BLaER1 (cell line): ENCODE measurements at regions not wholly inside any gene's neighbourhood (a gene's known extent, or its start where the extent isn't known, plus 50 kb on each side); places are given as distances from the start of the nearest gene placed in this dataset.
"Not testable (repeated sequence)": the region's sequence is repeated elsewhere in the genome, so short reads cannot be mapped to it uniquely, and the experiment has no call there.

Experiments
- H3K27ac ChIP-seq: shearing (Covaris generic); formaldehyde crosslinking; 2 replicates; pipeline ENCODE4 v1.8.1; 2022
- H3K27me3 ChIP-seq: shearing (Covaris generic); formaldehyde crosslinking; 2 replicates; pipeline ENCODE4 v1.8.1; 2022
- H3K36me3 ChIP-seq: shearing (Covaris generic); formaldehyde crosslinking; 2 replicates; pipeline ENCODE4 v1.8.1; 2022
- H3K4me1 ChIP-seq: shearing (Covaris generic); formaldehyde crosslinking; 2 replicates; pipeline ENCODE4 v1.8.1; 2022
- H3K4me2 ChIP-seq: shearing (Covaris generic); formaldehyde crosslinking; 2 replicates; pipeline ENCODE4 v1.8.1; 2022
- H3K4me3 ChIP-seq: shearing (Covaris generic); formaldehyde crosslinking; 2 replicates; pipeline ENCODE4 v1.8.1; 2022
- H3K9ac ChIP-seq: shearing (Covaris generic); formaldehyde crosslinking; 2 replicates; pipeline ENCODE4 v1.8.1; 2022
- H3K9me3 ChIP-seq: shearing (Covaris generic); formaldehyde crosslinking; 2 replicates; pipeline ENCODE4 v1.8.1; 2022
- H4K20me1 ChIP-seq: shearing (Covaris generic); formaldehyde crosslinking; 2 replicates; pipeline ENCODE4 v1.8.1; 2022
- Cebpa-rat ChIP-seq: shearing (Covaris generic); IDR thresholded peaks from 2 replicates; pipeline ENCODE4 v1.8.1; 2022

GRCh38 chr2:66156171-66156570 lies 278.8 kb upstream of the MEIS1 start:
- Histone ChIP-seq H3K9me3 (peaks cover 20% of the 10 kb centered on the region), H3K27me3 (no peaks in the 10 kb centered on the region), H3K4me1 (no peaks in the 10 kb centered on the region), H4K20me1 (no peaks in the 10 kb centered on the region), H3K4me3 (no peak overlapping the region), H3K27ac (no peak overlapping the region), H3K36me3 (no peaks in the 10 kb centered on the region), H3K9ac (no peak overlapping the region), H3K4me2 (no peak overlapping the region)
- TF ChIP-seq Cebpa-rat = no peak

DNA sequence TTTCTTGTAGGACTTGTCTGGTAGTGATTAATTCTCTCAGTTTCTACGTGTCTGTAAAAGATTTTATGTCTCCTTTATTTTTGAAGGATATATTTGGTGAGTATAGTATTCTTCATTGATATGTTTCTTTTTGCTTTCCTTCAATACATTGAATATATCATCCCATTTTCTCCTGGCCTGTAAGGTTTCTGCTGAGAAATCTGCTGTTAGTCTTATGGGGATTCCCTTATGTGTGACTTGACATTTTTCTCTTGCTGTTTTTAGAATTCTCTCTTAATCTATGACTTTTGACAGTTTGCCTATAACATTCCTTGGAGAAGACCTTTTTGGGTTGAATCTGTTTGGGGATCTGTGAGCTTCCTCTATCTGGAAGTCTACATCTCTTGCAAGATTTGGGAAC lies 281.0 kb upstream of the MEIS1 start:
- Histone ChIP-seq H3K9ac (no peak overlapping the region), H3K36me3 (no peaks in the 10 kb centered on the region), H3K4me3 (no peak overlapping the region), H3K9me3 (peaks cover 28% of the 10 kb centered on the region), H3K27me3 (no peaks in the 10 kb centered on the region), H3K27ac (no peak overlapping the region), H3K4me2 (no peak overlapping the region), H3K4me1 (no peaks in the 10 kb centered on the region), H4K20me1 (no peaks in the 10 kb centered on the region)
- TF ChIP-seq Cebpa-rat = no peak

- H3K9me3 ChIP-seq = peaks cover 7% of the 10 kb centered on the region; the same call in 1 of the 2 replicates
- H3K27me3 ChIP-seq = no peaks in the 10 kb centered on the region
- no peaks in the 10 kb centered on the region for H3K36me3 ChIP-seq
- TF ChIP-seq Cebpa-rat = no peak
- H3K9ac ChIP-seq = no peak overlapping the region
- H4K20me1 ChIP-seq = no peaks in the 10 kb centered on the region
- H3K4me2 ChIP-seq = no peak overlapping the region
- H3K4me3 ChIP-seq = no peak overlapping the region
- H3K27ac ChIP-seq = no peak overlapping the region
- H3K4me1 ChIP-seq = no peaks in the 10 kb centered on the region
Observed at GRCh38 chr2:66145490-66145889, 289.4 kb upstream of the MEIS1 start.

GRCh38 chr2:66144324-66144723 lies 290.6 kb upstream of the MEIS1 start:
- not testable (repeated sequence) for H4K20me1 ChIP-seq, H3K9me3 ChIP-seq, H3K4me3 ChIP-seq, H3K4me1 ChIP-seq, H3K27ac ChIP-seq, H3K4me2 ChIP-seq, H3K36me3 ChIP-seq, H3K27me3 ChIP-seq, H3K9ac ChIP-seq

GRCh38 chr2:66137606-66138130 lies 297.3 kb upstream of the MEIS1 start:
- H3K4me1 ChIP-seq = no peaks in the 10 kb centered on the region
- H3K9me3 ChIP-seq = no peaks in the 10 kb centered on the region
- no peaks in the 10 kb centered on the region for H3K27me3 ChIP-seq
- H3K36me3 ChIP-seq = no peaks in the 10 kb centered on the region
- H4K20me1 ChIP-seq = no peaks in the 10 kb centered on the region
- no peak overlapping the region for H3K4me2 ChIP-seq
- no peak overlapping the region for H3K9ac ChIP-seq
- H3K4me3 ChIP-seq = no peak overlapping the region
- no peak for TF ChIP-seq Cebpa-rat
- no peak overlapping the region for H3K27ac ChIP-seq

DNA sequence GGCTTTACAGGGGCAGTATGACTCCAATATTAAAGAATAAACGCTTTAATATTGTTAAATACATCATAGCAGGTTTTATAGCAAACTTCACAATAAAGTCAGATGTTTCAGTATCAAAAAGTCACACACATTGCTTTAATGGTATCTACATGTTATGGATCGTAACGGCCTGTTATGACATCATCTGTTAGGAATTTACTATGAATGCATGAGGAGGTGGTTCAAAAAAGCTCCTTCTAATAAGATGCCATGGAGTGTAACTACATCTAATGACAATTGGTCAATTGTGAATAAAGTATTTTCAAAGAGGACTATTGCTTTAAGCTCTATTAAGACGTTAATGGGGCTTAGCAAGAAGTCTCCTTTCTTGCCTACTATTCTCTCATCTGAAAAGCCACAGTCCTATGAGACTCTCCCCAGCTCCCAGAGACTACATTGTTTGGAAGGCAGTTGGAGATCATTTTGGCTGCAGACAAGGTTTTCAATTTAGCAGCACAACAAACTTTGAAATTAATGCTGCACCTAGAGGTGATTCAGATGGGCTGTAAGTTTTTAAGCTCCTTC lies 300.7 kb upstream of the MEIS1 start:
- Histone ChIP-seq H3K4me2 (no peak overlapping the region), H3K27me3 (no peaks in the 10 kb centered on the region), H3K36me3 (no peaks in the 10 kb centered on the region), H3K4me1 (no peaks in the 10 kb centered on the region), H3K9ac (no peak overlapping the region), H4K20me1 (no peaks in the 10 kb centered on the region), H3K9me3 (no peaks in the 10 kb centered on the region), H3K4me3 (no peak overlapping the region), H3K27ac (no peak overlapping the region)
- TF ChIP-seq Cebpa-rat = no peak

DNA sequence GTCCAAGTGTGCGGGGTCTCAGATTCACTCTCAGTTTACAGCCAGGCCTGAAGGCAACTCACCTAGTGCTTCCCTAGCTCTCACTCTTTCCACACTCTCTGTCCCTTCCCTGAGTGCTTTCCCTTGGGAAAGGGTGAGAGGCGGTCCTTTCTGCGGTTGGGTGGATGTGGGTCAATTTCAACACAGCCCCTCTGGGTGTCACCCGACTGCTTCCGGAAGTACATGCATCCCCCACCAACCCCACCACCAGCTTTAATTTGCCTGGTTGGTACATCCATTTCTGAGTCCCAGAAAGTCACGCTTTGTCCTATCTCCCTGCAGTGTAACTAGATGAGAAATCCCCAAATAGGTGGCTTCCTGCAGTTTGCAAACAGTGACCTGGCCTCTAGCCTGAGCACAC lies 307.3 kb upstream of the MEIS1 start:
- H3K4me1 ChIP-seq = no peaks in the 10 kb centered on the region
- H3K27me3 ChIP-seq = no peaks in the 10 kb centered on the region
- TF ChIP-seq Cebpa-rat = no peak
- H3K4me3 ChIP-seq = no peak overlapping the region
- no peaks in the 10 kb centered on the region for H4K20me1 ChIP-seq
- H3K9me3 ChIP-seq = no peaks in the 10 kb centered on the region
- no peak overlapping the region; the same call in 1 of the 2 replicates for H3K4me2 ChIP-seq
- H3K36me3 ChIP-seq = no peaks in the 10 kb centered on the region
- no peak overlapping the region for H3K9ac ChIP-seq
- no peak overlapping the region for H3K27ac ChIP-seq

GRCh38 chr2:66127061-66127460 lies 307.9 kb upstream of the MEIS1 start:
- Histone ChIP-seq H4K20me1 (no peaks in the 10 kb centered on the region), H3K27me3 (no peaks in the 10 kb centered on the region), H3K4me2 (no peak overlapping the region), H3K27ac (no peak overlapping the region), H3K9ac (no peak overlapping the region), H3K36me3 (no peaks in the 10 kb centered on the region), H3K9me3 (no peaks in the 10 kb centered on the region), H3K4me1 (no peaks in the 10 kb centered on the region), H3K4me3 (no peak overlapping the region)
- TF ChIP-seq Cebpa-rat = no peak

DNA sequence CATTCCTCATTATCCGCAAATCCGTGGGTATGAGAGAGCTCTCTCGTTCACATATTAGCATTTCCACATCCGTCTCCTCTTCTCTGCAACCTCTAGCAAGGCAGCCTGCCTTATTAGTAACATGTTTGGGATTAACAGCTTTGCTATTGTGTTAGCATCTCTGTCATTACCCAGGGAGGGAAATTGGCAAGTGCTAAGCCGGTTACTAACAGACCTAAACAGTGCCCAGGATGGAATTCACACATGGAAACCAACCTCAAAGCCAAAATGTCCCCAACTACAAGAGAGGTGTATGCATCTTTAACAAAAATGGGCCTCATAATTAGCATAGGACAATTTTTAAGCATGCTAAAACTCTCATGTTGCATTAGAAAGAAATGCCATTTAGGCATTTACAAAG lies 309.0 kb upstream of the MEIS1 start:
- Histone ChIP-seq H3K9me3 (no peaks in the 10 kb centered on the region), H3K27ac (no peak overlapping the region), H3K4me3 (no peak overlapping the region), H3K36me3 (no peaks in the 10 kb centered on the region), H3K4me2 (no peak overlapping the region), H3K4me1 (no peaks in the 10 kb centered on the region), H3K27me3 (no peaks in the 10 kb centered on the region), H3K9ac (no peak overlapping the region), H4K20me1 (no peaks in the 10 kb centered on the region)
- no peak for TF ChIP-seq Cebpa-rat

DNA sequence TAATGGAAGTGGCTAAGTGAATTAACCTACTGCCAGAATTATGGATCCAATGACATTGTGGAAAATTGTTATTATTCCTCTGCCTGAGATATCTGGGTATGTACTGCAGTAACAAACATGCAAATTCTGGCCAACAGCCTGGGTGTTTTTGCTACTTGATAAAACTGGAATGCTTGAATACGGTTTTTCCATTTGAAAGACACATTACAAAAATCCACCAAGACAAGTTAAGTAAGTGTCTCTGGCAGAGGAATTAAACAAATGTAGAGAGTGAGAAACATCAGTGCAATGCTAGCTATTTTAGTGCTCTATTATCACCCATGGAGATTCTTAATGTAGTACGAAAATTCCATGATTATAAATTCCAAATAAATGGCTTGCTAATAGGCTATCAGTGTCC lies 312.4 kb upstream of the MEIS1 start:
- Histone ChIP-seq H3K36me3 (no peaks in the 10 kb centered on the region), H3K4me2 (no peak overlapping the region), H3K4me1 (no peaks in the 10 kb centered on the region), H3K9me3 (no peaks in the 10 kb centered on the region), H4K20me1 (no peaks in the 10 kb centered on the region), H3K27ac (no peak overlapping the region), H3K9ac (no peak overlapping the region), H3K27me3 (no peaks in the 10 kb centered on the region), H3K4me3 (no peak overlapping the region)
- TF ChIP-seq Cebpa-rat = no peak

DNA sequence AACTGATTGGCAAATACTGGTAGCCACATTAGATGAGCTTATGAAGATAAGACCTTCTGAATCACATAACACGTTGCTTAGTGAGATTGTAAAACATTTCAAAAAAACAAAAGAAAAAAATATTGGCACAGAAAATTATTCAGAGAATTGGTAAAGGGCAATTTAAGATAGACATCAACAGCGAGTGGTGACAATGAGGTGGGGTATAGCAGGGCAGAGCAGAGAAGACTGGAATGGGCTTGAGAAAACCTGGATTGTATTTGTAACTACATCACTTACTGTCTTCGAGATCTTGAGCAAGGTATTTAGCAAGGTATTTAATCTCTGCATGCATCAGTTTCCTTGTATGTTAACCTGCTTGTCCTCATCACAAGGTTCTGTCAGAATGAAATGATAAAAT lies 313.0 kb upstream of the MEIS1 start:
- Histone ChIP-seq H3K9ac (no peak overlapping the region), H3K27ac (no peak overlapping the region), H3K9me3 (no peaks in the 10 kb centered on the region), H4K20me1 (no peaks in the 10 kb centered on the region), H3K36me3 (no peaks in the 10 kb centered on the region), H3K4me1 (no peaks in the 10 kb centered on the region), H3K4me2 (no peak overlapping the region), H3K4me3 (no peak overlapping the region), H3K27me3 (no peaks in the 10 kb centered on the region)
- no peak for TF ChIP-seq Cebpa-rat
